ENCODE measurements at regions not wholly inside any gene's neighbourhood (a gene's known extent, or its start where the extent isn't known, plus 50 kb on each side); places are given as distances from the start of the nearest gene placed in this dataset.

GRCh38 chr5:40413743-40414142 lies 266.0 kb upstream of the PTGER4 start:
- DNase-seq = no peak

- DNase-seq = no peak
These were observed 266.9 kb upstream of the PTGER4 start for GRCh38 chr5:40412771-40413170.

GRCh38 chr5:40410964-40411635 lies 268.6 kb upstream of the PTGER4 start:
- DNase-seq = no peak

GRCh38 chr5:40410231-40410861 lies 269.4 kb upstream of the PTGER4 start:
- no peak for DNase-seq

- DNase-seq = no peak
These were observed 270.1 kb upstream of the PTGER4 start for GRCh38 chr5:40409601-40410000.

GRCh38 chr5:40406741-40407211 lies 272.9 kb upstream of the PTGER4 start:
- no peak for DNase-seq

GRCh38 chr5:40405996-40406740 lies 273.5 kb upstream of the PTGER4 start:
- no peak for DNase-seq

GRCh38 chr5:40405230-40405629 lies 274.5 kb upstream of the PTGER4 start:
- DNase-seq = no peak

GRCh38 chr5:40404613-40405012 lies 275.1 kb upstream of the PTGER4 start:
- no peak for DNase-seq

GRCh38 chr5:40402007-40402364 lies 277.7 kb upstream of the PTGER4 start:
- DNase-seq = no peak

- DNase-seq = no peak
These were observed 278.3 kb upstream of the PTGER4 start for GRCh38 chr5:40401284-40402006.

GRCh38 chr5:40400245-40400644 lies 279.5 kb upstream of the PTGER4 start:
- DNase-seq = no peak

- DNase-seq = no peak
These were observed 280.4 kb upstream of the PTGER4 start for GRCh38 chr5:40399349-40399748.

GRCh38 chr5:40397976-40398375 lies 281.7 kb upstream of the PTGER4 start:
- no peak for DNase-seq

GRCh38 chr5:40397091-40397490 lies 282.6 kb upstream of the PTGER4 start:
- DNase-seq = no peak

- DNase-seq = no peak
These were observed 283.4 kb upstream of the PTGER4 start for GRCh38 chr5:40396317-40396716.

GRCh38 chr5:40395251-40395650 lies 284.5 kb upstream of the PTGER4 start:
- no peak for DNase-seq

GRCh38 chr5:40394698-40395097 lies 285.0 kb upstream of the PTGER4 start:
- DNase-seq = no peak

GRCh38 chr5:40391642-40392041 lies 288.1 kb upstream of the PTGER4 start:
- DNase-seq = no peak

GRCh38 chr5:40390281-40391149 lies 289.2 kb upstream of the PTGER4 start:
- DNase-seq = no peak

GRCh38 chr5:40389591-40389990 lies 290.1 kb upstream of the PTGER4 start:
- DNase-seq = no peak

GRCh38 chr5:40386289-40386688 lies 293.4 kb upstream of the PTGER4 start:
- DNase-seq = no peak
